GM18867 (cell line): ENCODE measurements at regions not wholly inside any gene's neighbourhood (a gene's known extent, or its start where the extent isn't known, plus 50 kb on each side); places are given as distances from the start of the nearest gene placed in this dataset.

Source experiments
- ATAC-seq: cut with Tn5 transposase; IDR thresholded peaks from one replicate; pipeline ENCODE4 v1.9.1; 2021; ENCODE audit warnings: mild to moderate bottlenecking, moderate library complexity; ENCODE audit not compliant: unreplicated experiment

- no peak for ATAC-seq
These were observed 508.9 kb upstream of the PKN2 start for GRCh38 chr1:88175120-88175630.

- ATAC-seq: no peak
These were observed 508.3 kb upstream of the PKN2 start for GRCh38 chr1:88175631-88176226.

- no peak for ATAC-seq
These were observed 504.1 kb upstream of the PKN2 start for GRCh38 chr1:88179943-88180342.

- ATAC-seq: peak; percentile 98
These were observed 503.5 kb upstream of the PKN2 start for GRCh38 chr1:88180449-88181108.

- ATAC-seq: no peak
These were observed 497.2 kb upstream of the PKN2 start for GRCh38 chr1:88186911-88187310.

GRCh38 chr1:88188038-88188437, 496.0 kb upstream of the PKN2 start:
- no peak for ATAC-seq

GRCh38 chr1:88189525-88189924, 494.5 kb upstream of the PKN2 start:
- ATAC-seq: no peak

- peak; percentile 98 for ATAC-seq
These were observed 492.2 kb upstream of the PKN2 start for GRCh38 chr1:88191917-88192316.

GRCh38 chr1:88194542-88194941, 489.5 kb upstream of the PKN2 start:
- no peak for ATAC-seq

GRCh38 chr1:88200545-88200944, 483.5 kb upstream of the PKN2 start:
- ATAC-seq: no peak

- no peak for ATAC-seq
These were observed 480.0 kb upstream of the PKN2 start for GRCh38 chr1:88204111-88204510.

- no peak for ATAC-seq
These were observed 479.4 kb upstream of the PKN2 start for GRCh38 chr1:88204612-88205167.

- no peak for ATAC-seq
These were observed 475.7 kb upstream of the PKN2 start for GRCh38 chr1:88208389-88208788.

- ATAC-seq: no peak
These were observed 473.8 kb upstream of the PKN2 start for GRCh38 chr1:88210103-88210787.

- ATAC-seq: no peak
These were observed 467.6 kb upstream of the PKN2 start for GRCh38 chr1:88216441-88216840.

GRCh38 chr1:88217386-88217785, 466.7 kb upstream of the PKN2 start:
- ATAC-seq: no peak

GRCh38 chr1:88219521-88219920, 464.6 kb upstream of the PKN2 start:
- no peak for ATAC-seq

GRCh38 chr1:88221411-88221810, 462.7 kb upstream of the PKN2 start:
- no peak for ATAC-seq

GRCh38 chr1:88224906-88225305, 459.2 kb upstream of the PKN2 start:
- no peak for ATAC-seq

GRCh38 chr1:88228114-88228513, 456.0 kb upstream of the PKN2 start:
- no peak for ATAC-seq

GRCh38 chr1:88230126-88230525, 453.9 kb upstream of the PKN2 start:
- ATAC-seq: no peak

GRCh38 chr1:88237058-88237457, 447.0 kb upstream of the PKN2 start:
- no peak for ATAC-seq
